ENCODE measurements at regions not wholly inside any gene's neighbourhood (a gene's known extent, or its start where the extent isn't known, plus 50 kb on each side); places are given as distances from the start of the nearest gene placed in this dataset.

- no peaks in the 10 kb centered on the region for H3K9me3 ChIP-seq (ENCODE audit: low read depth, low read length, poor library complexity, severe bottlenecking)
- TF ChIP-seq EZH2 (IDR thresholded peaks at IDR 0.05; ENCODE audit: borderline replicate concordance, low read depth, low read length, poor library complexity, severe bottlenecking) (no peak), CTCF (conservative IDR thresholded peaks at IDR 0.05; ENCODE audit: low read depth, low read length) (no peak)
- no peak overlapping the region for H3K27ac ChIP-seq (ENCODE audit: low read depth, low read length, poor library complexity, severe bottlenecking)
- intact Hi-C loops (cut with micrococcal nuclease; ENCODE audit: unreplicated experiment) = no loop called here
- no peaks in the 10 kb centered on the region for H3K27me3 ChIP-seq (replicated peaks; ENCODE audit: insufficient read depth, low read depth, low read length, poor library complexity)
- ChIA-PET CTCF (no interaction called here), POLR2A (ENCODE audit: low non-redundant PET) (no interaction called here)
- peaks cover 5% of the 10 kb centered on the region for H3K4me1 ChIP-seq (ENCODE audit: insufficient read depth, low read length, poor library complexity, severe bottlenecking)
- DNase-seq (ENCODE audit: low spot score) = peak; percentile 7
- no TSS peak for BruUV-seq (replicated peaks)
- no peaks in the 10 kb centered on the region for H3K36me3 ChIP-seq (ENCODE audit: insufficient read depth, low read length, poor library complexity, severe bottlenecking)
- H3K4me3 ChIP-seq (ENCODE audit: low read depth, low read length, poor library complexity, severe bottlenecking) = no peak overlapping the region
These were observed 445.2 kb downstream of the IRS1 start for GRCh38 chr2:226354434-226354833.

GRCh38 chr2:226352941-226353560 is 446.6 kb downstream of the IRS1 start:
- H3K36me3 ChIP-seq (ENCODE audit: insufficient read depth, low read length, poor library complexity, severe bottlenecking) = no peaks in the 10 kb centered on the region
- no peaks in the 10 kb centered on the region for H3K9me3 ChIP-seq (ENCODE audit: low read depth, low read length, poor library complexity, severe bottlenecking)
- CTCF ChIA-PET = no interaction called here
- TF ChIP-seq CTCF (conservative IDR thresholded peaks at IDR 0.05; ENCODE audit: low read depth, low read length) (no peak), EZH2 (IDR thresholded peaks at IDR 0.05; ENCODE audit: borderline replicate concordance, low read depth, low read length, poor library complexity, severe bottlenecking) (no peak)
- no TSS peak for BruUV-seq (replicated peaks)
- H3K27me3 ChIP-seq (replicated peaks; ENCODE audit: insufficient read depth, low read depth, low read length, poor library complexity) = no peaks in the 10 kb centered on the region
- H3K27ac ChIP-seq (ENCODE audit: low read depth, low read length, poor library complexity, severe bottlenecking) = no peak overlapping the region
- DNase-seq (ENCODE audit: low spot score) = no peak
- H3K4me3 ChIP-seq (ENCODE audit: low read depth, low read length, poor library complexity, severe bottlenecking) = no peak overlapping the region
- peaks cover 3% of the 10 kb centered on the region for H3K4me1 ChIP-seq (ENCODE audit: insufficient read depth, low read length, poor library complexity, severe bottlenecking)
- intact Hi-C loops (cut with micrococcal nuclease; ENCODE audit: unreplicated experiment) = no loop called here
- POLR2A ChIA-PET (ENCODE audit: low non-redundant PET) = no interaction called here

DNA sequence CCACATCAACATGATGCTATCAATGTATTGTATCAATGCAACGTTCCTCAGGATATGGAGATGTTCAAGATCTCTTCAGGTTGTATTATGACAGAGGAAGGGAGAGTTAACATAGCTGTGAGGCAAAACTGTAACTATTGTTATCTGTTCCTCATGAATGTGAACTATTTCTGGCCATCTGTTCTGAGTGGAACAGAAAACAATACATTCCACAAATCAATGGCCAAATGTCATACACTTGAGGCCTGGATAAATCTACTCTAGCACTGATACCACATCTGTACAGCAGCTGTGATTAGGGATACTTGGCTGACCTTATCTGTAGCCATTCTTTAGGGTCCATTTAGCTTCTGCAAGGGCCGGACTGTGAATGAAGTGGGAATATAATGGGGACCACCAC is 447.9 kb downstream of the IRS1 start:
- intact Hi-C loops (cut with micrococcal nuclease; ENCODE audit: unreplicated experiment) = no loop called here
- POLR2A ChIA-PET (ENCODE audit: low non-redundant PET) = no interaction called here

More for the DNA sequence above, 447.9 kb downstream of the IRS1 start:
- peaks cover 4% of the 10 kb centered on the region for H3K4me1 ChIP-seq (ENCODE audit: insufficient read depth, low read length, poor library complexity, severe bottlenecking)
- H3K27me3 ChIP-seq (replicated peaks; ENCODE audit: insufficient read depth, low read depth, low read length, poor library complexity) = no peaks in the 10 kb centered on the region
- BruUV-seq (replicated peaks) = no TSS peak
- no peak overlapping the region for H3K27ac ChIP-seq (ENCODE audit: low read depth, low read length, poor library complexity, severe bottlenecking)
- H3K9me3 ChIP-seq (ENCODE audit: low read depth, low read length, poor library complexity, severe bottlenecking) = no peaks in the 10 kb centered on the region
- DNase-seq (ENCODE audit: low spot score) = no peak
- TF ChIP-seq CTCF (conservative IDR thresholded peaks at IDR 0.05; ENCODE audit: low read depth, low read length) (no peak), EZH2 (IDR thresholded peaks at IDR 0.05; ENCODE audit: borderline replicate concordance, low read depth, low read length, poor library complexity, severe bottlenecking) (no peak)
- H3K36me3 ChIP-seq (ENCODE audit: insufficient read depth, low read length, poor library complexity, severe bottlenecking) = no peaks in the 10 kb centered on the region
- no peak overlapping the region for H3K4me3 ChIP-seq (ENCODE audit: low read depth, low read length, poor library complexity, severe bottlenecking)
- CTCF ChIA-PET = no interaction called here

All from A673 (cell line).